PC-9 (cell line): ENCODE measurements at regions not wholly inside any gene's neighbourhood (a gene's known extent, or its start where the extent isn't known, plus 50 kb on each side); places are given as distances from the start of the nearest gene placed in this dataset.
"Not testable (repeated sequence)": the region's sequence is repeated elsewhere in the genome, so short reads cannot be mapped to it uniquely, and the experiment has no call there.

Source experiments
- BruUV-seq: library from RNA; stranded (reverse); fragments of 400-500 nt; replicated peaks from 2 replicates; lab custom pipeline; 2021; lab: Mats Ljungman, UMichigan
- CTCF ChIA-PET: fragments of 300-600 bp; sonication (Branson Sonifier 250); formaldehyde crosslinking; loops from one replicate; lab custom pipeline; 2022; ENCODE audit warnings: antibody characterized with exemption; lab: Charles Lee
- POLR2A ChIA-PET: fragments of 300-600 bp; sonication (Branson Sonifier 250); formaldehyde crosslinking; loops from one replicate; lab custom pipeline; 2022; ENCODE audit warnings: antibody characterized with exemption; ENCODE audit not compliant: unreplicated experiment; lab: Charles Lee
- DNase-seq, 2 experiments: peaks; one replicate each; pipeline versions ENCODE4 v3.0.0 to v3.0.0-alpha.2; 2015 to 2022; ENCODE audit warnings: mixed read lengths in 1 of 2
- H2AFZ ChIP-seq: fragments of 200-600 bp; sonication (generic); 2 replicates; pipeline ENCODE4 v1.8.1; 2017; ENCODE audit warnings: antibody characterized with exemption
- H3F3A ChIP-seq: fragments of 200-600 bp; sonication (generic); 2 replicates; pipeline ENCODE4 v1.8.1; 2017; ENCODE audit warnings: antibody characterized with exemption, mild to moderate bottlenecking, low read depth; ENCODE audit not compliant: insufficient read depth
- H3K27ac ChIP-seq: fragments of 200-600 bp; sonication (generic); 2 replicates; pipeline ENCODE4 v1.6.1; 2016; ENCODE audit warnings: mixed run types
- H3K27me3 ChIP-seq: fragments of 200-600 bp; sonication (generic); 2 replicates; pipeline ENCODE4 v1.6.1; 2016; ENCODE audit warnings: low read depth, mixed run types; ENCODE audit not compliant: insufficient read depth
- H3K36me3 ChIP-seq: fragments of 200-600 bp; sonication (generic); 2 replicates; pipeline ENCODE4 v1.6.1; 2016; ENCODE audit warnings: low read depth, mixed run types
- H3K4me1 ChIP-seq: fragments of 200-600 bp; sonication (generic); replicated peaks from 2 replicates; pipeline ENCODE4 v1.6.1; 2016; ENCODE audit warnings: mixed run types; ENCODE audit not compliant: insufficient read depth
- H3K4me2 ChIP-seq: fragments of 200-600 bp; sonication (generic); 2 replicates; pipeline ENCODE4 v1.6.1; 2017; ENCODE audit warnings: mixed run types
- H3K4me3 ChIP-seq: fragments of 200-600 bp; sonication (generic); 2 replicates; pipeline ENCODE4 v1.6.1; 2016; ENCODE audit warnings: mixed run types
- H3K79me2 ChIP-seq: fragments of 200-600 bp; sonication (generic); 2 replicates; pipeline ENCODE4 v1.6.1; 2017; ENCODE audit warnings: low read depth, mixed run types
- H3K9me2 ChIP-seq: fragments of 200-600 bp; sonication (generic); 2 replicates; pipeline ENCODE4 v1.8.1; 2017; ENCODE audit warnings: mild to moderate bottlenecking; ENCODE audit not compliant: insufficient read depth
- H3K9me3 ChIP-seq: fragments of 200-600 bp; sonication (generic); 2 replicates; pipeline ENCODE4 v1.8.1; 2016; ENCODE audit warnings: low read depth; ENCODE audit not compliant: insufficient read depth
- H4K20me1 ChIP-seq: fragments of 200-600 bp; sonication (generic); 2 replicates; pipeline ENCODE4 v1.8.1; 2017; ENCODE audit not compliant: insufficient read depth
- EZH2 ChIP-seq: fragments of 200-600 bp; sonication (generic); IDR thresholded peaks from 2 replicates; pipeline ENCODE4 v1.8.0; 2017; ENCODE audit warnings: antibody characterized with exemption, low read depth
- intact Hi-C: fragments of 100-400 bp; cut with micrococcal nuclease; formaldehyde crosslinking; loops from one replicate; pipeline ENCODE4 v1.10.0; 2022; ENCODE audit not compliant: unreplicated experiment
- TF ChIP-seq, protein P1 (sequence below): fragments of 200-600 bp; sonication (generic); conservative IDR thresholded peaks from 2 replicates; pipeline ENCODE4 v1.6.1; 2017; ENCODE audit warnings: mixed run types, antibody characterized with exemption, mild to moderate bottlenecking, moderate library complexity

DNA sequence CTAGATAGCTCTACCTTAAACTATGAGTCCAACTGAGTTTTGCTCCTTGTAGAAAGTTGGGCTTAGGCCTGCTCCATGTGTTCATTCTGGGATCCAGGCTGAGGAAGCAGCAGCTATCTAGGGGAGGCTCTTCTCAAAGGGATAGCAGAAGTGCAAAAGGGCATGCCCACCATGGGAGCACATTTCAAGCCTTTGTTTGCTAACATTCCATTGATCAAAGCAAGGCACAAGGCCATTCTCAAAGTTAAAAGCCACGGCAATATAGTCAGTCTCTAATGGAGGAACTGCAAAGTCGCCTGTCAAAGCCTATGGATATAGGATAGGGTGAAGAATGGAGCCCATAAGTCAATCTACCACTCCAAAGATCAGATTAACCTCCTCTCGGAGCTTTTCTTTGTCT lies 488.1 kb upstream of the ARX start:
- no peak for TF ChIP-seq EZH2
- TF ChIP-seq, protein P1, sequence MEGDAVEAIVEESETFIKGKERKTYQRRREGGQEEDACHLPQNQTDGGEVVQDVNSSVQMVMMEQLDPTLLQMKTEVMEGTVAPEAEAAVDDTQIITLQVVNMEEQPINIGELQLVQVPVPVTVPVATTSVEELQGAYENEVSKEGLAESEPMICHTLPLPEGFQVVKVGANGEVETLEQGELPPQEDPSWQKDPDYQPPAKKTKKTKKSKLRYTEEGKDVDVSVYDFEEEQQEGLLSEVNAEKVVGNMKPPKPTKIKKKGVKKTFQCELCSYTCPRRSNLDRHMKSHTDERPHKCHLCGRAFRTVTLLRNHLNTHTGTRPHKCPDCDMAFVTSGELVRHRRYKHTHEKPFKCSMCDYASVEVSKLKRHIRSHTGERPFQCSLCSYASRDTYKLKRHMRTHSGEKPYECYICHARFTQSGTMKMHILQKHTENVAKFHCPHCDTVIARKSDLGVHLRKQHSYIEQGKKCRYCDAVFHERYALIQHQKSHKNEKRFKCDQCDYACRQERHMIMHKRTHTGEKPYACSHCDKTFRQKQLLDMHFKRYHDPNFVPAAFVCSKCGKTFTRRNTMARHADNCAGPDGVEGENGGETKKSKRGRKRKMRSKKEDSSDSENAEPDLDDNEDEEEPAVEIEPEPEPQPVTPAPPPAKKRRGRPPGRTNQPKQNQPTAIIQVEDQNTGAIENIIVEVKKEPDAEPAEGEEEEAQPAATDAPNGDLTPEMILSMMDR = no peak
- no peaks in the 10 kb centered on the region for H3K27me3 ChIP-seq
- no peaks in the 10 kb centered on the region for H3K79me2 ChIP-seq
- H3K4me2 ChIP-seq = no peak overlapping the region
- ChIA-PET CTCF (no interaction called here), POLR2A (no interaction called here)
- BruUV-seq = no TSS peak
- H3K9me3 ChIP-seq = no peaks in the 10 kb centered on the region
- H3K9me2 ChIP-seq = no peaks in the 10 kb centered on the region
- H3K4me3 ChIP-seq = no peak overlapping the region
- H3K27ac ChIP-seq = no peak overlapping the region
- no peak for DNase-seq
- H3K36me3 ChIP-seq = no peaks in the 10 kb centered on the region
- no peaks in the 10 kb centered on the region for H3K4me1 ChIP-seq
- no peaks in the 10 kb centered on the region for H3F3A ChIP-seq
- H2AFZ ChIP-seq = no peak overlapping the region
- intact Hi-C loops = no loop called here
- H4K20me1 ChIP-seq = no peaks in the 10 kb centered on the region

DNA sequence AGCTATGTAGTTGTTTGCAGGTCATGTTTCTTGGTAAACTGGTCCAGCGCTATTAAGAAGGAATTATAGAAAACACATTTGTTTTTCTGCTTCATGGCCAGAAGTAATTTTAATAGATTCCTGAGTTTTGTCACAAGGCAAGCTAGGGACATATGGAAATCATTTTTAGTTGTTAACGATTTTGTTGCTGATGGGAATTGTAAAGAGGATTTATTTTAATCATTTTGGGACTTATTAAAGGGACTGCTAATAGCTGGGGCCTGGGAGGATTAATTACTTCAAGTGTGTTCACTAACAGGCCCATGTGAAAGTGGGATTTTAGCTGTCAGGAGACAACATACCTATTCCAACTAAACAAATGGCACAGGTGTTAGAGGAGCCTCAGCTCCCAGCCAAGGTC lies 492.0 kb upstream of the ARX start:
- Histone ChIP-seq H3K9me2 (no peaks in the 10 kb centered on the region), H3K9me3 (no peaks in the 10 kb centered on the region), H3K4me3 (no peak overlapping the region), H4K20me1 (no peaks in the 10 kb centered on the region), H3K36me3 (no peaks in the 10 kb centered on the region), H2AFZ (no peak overlapping the region), H3K27ac (no peak overlapping the region), H3K4me1 (no peaks in the 10 kb centered on the region), H3K4me2 (no peak overlapping the region), H3F3A (no peaks in the 10 kb centered on the region), H3K79me2 (no peaks in the 10 kb centered on the region), H3K27me3 (no peaks in the 10 kb centered on the region)
- no TSS peak for BruUV-seq
- POLR2A ChIA-PET = no interaction called here
- intact Hi-C loops = no loop called here
- CTCF ChIA-PET = no interaction called here
- no peak for DNase-seq
- no peak for TF ChIP-seq EZH2
- TF ChIP-seq, protein P1 = no peak

DNA sequence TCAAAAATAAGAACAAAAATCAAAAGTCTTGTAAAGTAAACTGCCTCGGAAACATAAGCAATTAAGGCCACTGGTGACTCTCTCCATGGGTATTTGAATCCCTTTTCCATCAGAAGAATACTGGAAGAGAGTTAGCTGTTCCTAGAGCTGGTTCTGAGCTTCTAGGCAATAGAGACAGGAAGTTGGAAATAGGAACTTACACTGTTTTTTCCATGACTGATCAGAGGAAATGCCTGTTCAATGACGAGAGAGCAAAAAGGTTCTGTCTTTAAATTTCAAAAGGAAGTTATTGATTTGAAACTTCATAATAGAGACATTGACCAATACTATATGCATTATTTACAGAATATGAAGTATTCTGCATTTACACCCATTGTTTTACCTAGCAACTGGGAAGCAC lies 503.5 kb upstream of the ARX start:
- ChIA-PET CTCF (no interaction called here), POLR2A (no interaction called here)
- Histone ChIP-seq H3K4me2 (no peak overlapping the region), H3K36me3 (no peaks in the 10 kb centered on the region), H3F3A (no peaks in the 10 kb centered on the region), H3K4me3 (no peak overlapping the region), H4K20me1 (no peaks in the 10 kb centered on the region), H3K79me2 (no peaks in the 10 kb centered on the region), H3K27me3 (no peaks in the 10 kb centered on the region), H3K9me3 (no peaks in the 10 kb centered on the region), H3K27ac (no peak overlapping the region), H2AFZ (no peak overlapping the region), H3K9me2 (no peaks in the 10 kb centered on the region), H3K4me1 (no peaks in the 10 kb centered on the region)
- BruUV-seq = no TSS peak
- no peak for DNase-seq
- TF ChIP-seq EZH2 = no peak
- TF ChIP-seq, protein P1 = no peak
- intact Hi-C loops = no loop called here

DNA sequence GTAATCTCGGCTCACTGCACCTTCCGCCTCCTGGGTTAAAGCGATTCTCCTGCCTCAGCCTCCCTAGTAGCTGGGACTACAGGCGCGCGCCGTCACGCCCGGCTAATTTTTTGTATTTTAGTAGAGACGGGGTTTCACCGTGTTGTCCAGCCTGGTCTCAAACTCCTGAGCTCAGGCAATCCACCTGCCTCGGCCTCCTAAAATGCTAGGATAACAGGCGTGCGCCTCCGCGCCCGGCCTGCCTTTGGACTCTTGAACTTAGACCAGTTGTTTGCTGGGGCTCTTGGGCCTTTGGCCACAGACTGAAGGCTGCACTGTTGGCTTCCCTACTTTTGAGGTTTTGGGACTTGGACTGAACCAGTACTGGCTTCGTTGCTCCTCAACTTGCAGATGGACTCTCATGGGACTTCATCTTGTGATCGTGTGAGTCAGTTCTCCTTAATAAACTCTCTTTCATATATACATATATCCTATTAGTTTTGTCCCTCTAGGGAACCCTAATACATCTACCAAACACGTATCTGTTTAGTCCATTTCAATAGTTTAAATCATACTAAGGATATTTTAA lies 506.8 kb upstream of the ARX start:
- BruUV-seq, H3K4me2 ChIP-seq, H4K20me1 ChIP-seq, CTCF ChIA-PET, H3K27ac ChIP-seq, H2AFZ ChIP-seq, DNase-seq, H3K27me3 ChIP-seq, POLR2A ChIA-PET, H3K9me2 ChIP-seq, H3F3A ChIP-seq, H3K4me1 ChIP-seq, H3K4me3 ChIP-seq, H3K79me2 ChIP-seq, intact Hi-C loops, H3K9me3 ChIP-seq, H3K36me3 ChIP-seq: not testable (repeated sequence)
